ENCODE measurements at regions not wholly inside any gene's neighbourhood (a gene's known extent, or its start where the extent isn't known, plus 50 kb on each side); places are given as distances from the start of the nearest gene placed in this dataset.
"Not testable (repeated sequence)": the region's sequence is repeated elsewhere in the genome, so short reads cannot be mapped to it uniquely, and the experiment has no call there.

GRCh38 chr2:13826314-13826853, 806.1 kb upstream of the LRATD1 start:
- TF ChIP-seq CTCF (conservative IDR thresholded peaks at IDR 0.05; ENCODE audit: low read depth), result no peak
- ChIA-PET POLR2A (ENCODE audit: low non-redundant PET) (no interaction called here), CTCF (no interaction called here)
- H3K27ac ChIP-seq, result no peak overlapping the region
- no peak for DNase-seq (ENCODE audit: low spot score)

- ChIA-PET CTCF (no interaction called here), POLR2A (ENCODE audit: low non-redundant PET) (no interaction called here)
- DNase-seq (ENCODE audit: low spot score), result no peak
- TF ChIP-seq CTCF (conservative IDR thresholded peaks at IDR 0.05; ENCODE audit: low read depth), result no peak
- H3K27ac ChIP-seq, result no peak overlapping the region
Measured at GRCh38 chr2:13858626-13859025, 773.9 kb upstream of the LRATD1 start.

- H3K27ac ChIP-seq; POLR2A ChIA-PET (ENCODE audit: low non-redundant PET); DNase-seq (ENCODE audit: low spot score); CTCF ChIA-PET: not testable (repeated sequence)
Measured at GRCh38 chr2:13868275-13868674, 764.2 kb upstream of the LRATD1 start.

- POLR2A ChIA-PET (ENCODE audit: low non-redundant PET), result no interaction called here
- CTCF ChIA-PET, result no interaction called here
- no peak for TF ChIP-seq CTCF (conservative IDR thresholded peaks at IDR 0.05; ENCODE audit: low read depth)
- no peak overlapping the region for H3K27ac ChIP-seq
- DNase-seq (ENCODE audit: low spot score), result no peak
Measured at GRCh38 chr2:13876491-13877037, 756.0 kb upstream of the LRATD1 start.

- ChIA-PET POLR2A (ENCODE audit: low non-redundant PET) (no interaction called here), CTCF (no interaction called here)
- no peak overlapping the region for H3K27ac ChIP-seq
- TF ChIP-seq CTCF (conservative IDR thresholded peaks at IDR 0.05; ENCODE audit: low read depth), result no peak
- DNase-seq (ENCODE audit: low spot score), result no peak
Measured at GRCh38 chr2:13877571-13877970, 754.9 kb upstream of the LRATD1 start.

GRCh38 chr2:13884291-13884976, 748.1 kb upstream of the LRATD1 start:
- no peak overlapping the region for H3K27ac ChIP-seq
- no peak for TF ChIP-seq CTCF (conservative IDR thresholded peaks at IDR 0.05; ENCODE audit: low read depth)
- POLR2A ChIA-PET (ENCODE audit: low non-redundant PET), result no interaction called here
- DNase-seq (ENCODE audit: low spot score), result no peak
- CTCF ChIA-PET, result interaction anchor here (0.5 kb wide), 1 partner anchor 79 kb away, joined by 4 read pairs; no protein-coding TSS in a partner anchor

- POLR2A ChIA-PET (ENCODE audit: low non-redundant PET), result no interaction called here
- no peak for TF ChIP-seq CTCF (conservative IDR thresholded peaks at IDR 0.05; ENCODE audit: low read depth)
Measured at GRCh38 chr2:13901526-13901925, 731.0 kb upstream of the LRATD1 start.

More at GRCh38 chr2:13901526-13901925, 731.0 kb upstream of the LRATD1 start:
- DNase-seq (ENCODE audit: low spot score), result no peak
- H3K27ac ChIP-seq, result no peak overlapping the region
- CTCF ChIA-PET, result no interaction called here

Data from RWPE1 (cell line).